Heart right ventricle (tissue), 16 donors: ENCODE measurements at regions not wholly inside any gene's neighbourhood (a gene's known extent, or its start where the extent isn't known, plus 50 kb on each side); places are given as distances from the start of the nearest gene placed in this dataset.

Source experiments
- ATAC-seq, 8 donors: fragments of 200-7000 bp; cut with Tn5 transposase; one replicate each; pipeline ENCODE4 v1.9.1; 2020; ENCODE audit warnings: mild to moderate bottlenecking in 8 of 8, moderate library complexity in 8 of 8, moderate number of reproducible peaks in 1 of 8
- DNase-seq, 2 donors: peaks; one replicate each; pipeline ENCODE4 v3.0.0-alpha.2; 2020
- H3K27ac ChIP-seq, 10 donors: fragments of 200-600 bp; sonication (generic) in 2 of 10; one replicate each; pipeline versions ENCODE4 v1.5.0 to v1.8.0; 2020 to 2022; ENCODE audit warnings: mild to moderate bottlenecking in 3 of 10
- H3K27me3 ChIP-seq, 7 donors: fragments of 200-600 bp; one replicate each; pipeline ENCODE4 v1.8.0; 2021 to 2022; ENCODE audit warnings: mild to moderate bottlenecking in 2 of 7
- H3K36me3 ChIP-seq, 9 donors: fragments of 200-600 bp; sonication (generic) in 1 of 9; one replicate each; pipeline versions ENCODE4 v1.5.0 to v1.8.0; 2020 to 2022; ENCODE audit warnings: mild to moderate bottlenecking in 2 of 9
- H3K4me1 ChIP-seq, 9 donors: fragments of 200-600 bp; sonication (generic) in 1 of 9; one replicate each; pipeline versions ENCODE4 v1.5.0 to v1.8.0; 2020 to 2022; ENCODE audit warnings: mild to moderate bottlenecking in 4 of 9
- H3K4me3 ChIP-seq, 10 donors: fragments of 200-600 bp; sonication (generic) in 2 of 10; one replicate each; pipeline versions ENCODE4 v1.5.0 to v1.8.0; 2020 to 2022; ENCODE audit warnings: mild to moderate bottlenecking in 7 of 10, moderate library complexity in 2 of 10
- H3K9me3 ChIP-seq, 11 donors: fragments of 200-600 bp in 10 of 11; sonication (generic) in 2 of 11; one replicate each; pipeline versions ENCODE4 v1.5.0 to v1.8.0; 2013 to 2022; ENCODE audit warnings: mild to moderate bottlenecking in 2 of 11, control low read depth in 1 of 11, moderate library complexity in 1 of 11
- WGBS, 2 donors: extraction: QIAGEN DNeasy Blood & Tissue Kit; methylation state at CpG; one replicate each; pipeline ENCODE4 v1.1.7; 2013; ENCODE audit warnings: inconsistent platforms in 1 of 2; 5-methylcytosine and 5-hydroxymethylcytosine counted together
- intact Hi-C, 10 donors: fragments of 100-400 bp; cut with DNase I; formaldehyde crosslinking; loops; one replicate each; pipeline versions ENCODE4 v1.11.1 to v1.14.2; 2022
- TF ChIP-seq, protein P1 (sequence below), 9 donors: fragments of 200-600 bp; sonication (generic) in 2 of 9; IDR thresholded peaks; one replicate each; pipeline versions ENCODE4 v1.5.0 to v1.8.0; 2021 to 2022; ENCODE audit warnings: antibody characterized with exemption in 9 of 9, mild to moderate bottlenecking in 5 of 9, moderate library complexity in 1 of 9
- donor health status: Arrhythmogenic right ventricular cardiomyopathy.
- donor health status: ischemic (EF 13 %, LVEDD 7.1; RV severe dilation, severe dysfunction).
- donor health status: healthy with polysubstance abuse.
- donor health status: DM: no; HTN: yes; CAD: no.
- donor health status: DM: no; HTN: no; CAD: no.
- donor health status: ischemic (EF 25% LVEDD 6.9; RV normal size, moderate dysfunction).
- donor health status: ischemic (EF 25% LVEDD 5.7; RV mildly dilated, moderate dysfunction).
- donor health status: healthy.
- donor health status: DM: yes; HTN: yes; CAD: no.
- donor health status: Ischemic cardiomyopathy.
- donor health status: ischemic (EF 35%, LVEDD 5.7; RV mildly dilated, moderate dysfunction).
- donor health status: nonischemic (EF 11% LVEDD 7.7; RV severe dilation, severe dysfunction).
- donor health status: DM: yes; HTN: yes; CAD: no.
- donor health status: PGD.
- donor health status: ischemic (EF 29% LVEDD 5.4; RV normal size, mild dysfunction).
- donor health status: nonischemic (EF 23%, LVEDD 6.1; RV moderate dilation, normal function).

DNA sequence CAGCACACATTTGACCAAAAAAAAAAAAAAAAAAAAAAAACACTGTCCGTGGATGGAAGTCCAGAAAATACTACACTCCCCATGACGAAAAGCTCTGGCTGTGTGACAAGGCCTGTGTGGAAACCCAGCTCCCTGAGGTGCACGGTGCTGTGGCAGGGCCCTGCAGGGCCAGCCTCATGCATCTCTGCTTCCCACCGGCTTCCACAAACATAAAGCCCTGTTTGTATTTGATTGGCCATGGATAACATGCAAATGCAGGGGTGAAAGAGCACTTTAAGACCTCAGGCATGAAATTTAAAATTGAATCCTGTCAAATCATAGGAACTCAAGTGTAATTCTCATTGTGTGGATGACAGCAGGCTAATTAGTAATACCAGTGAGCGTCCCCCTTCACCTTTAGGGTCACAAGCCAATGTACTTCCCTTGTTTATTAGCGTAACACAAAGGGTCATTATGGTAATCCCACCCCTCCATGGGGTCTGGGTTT, 757.2 kb downstream of the GALR1 start:
- DNase-seq (no peak), ATAC-seq (no peak)
- Histone ChIP-seq H3K4me3 (no peak overlapping the region), H3K9me3 (peaks cover 0 to 4% (median 0%) of the 10 kb centered on the region in 11 donors), H3K36me3 (no peaks in the 10 kb centered on the region), H3K27ac (no peak overlapping the region), H3K4me1 (no peaks in the 10 kb centered on the region), H3K27me3 (peaks cover 0 to 43% (median 17%) of the 10 kb centered on the region in 7 donors)
- WGBS, 2 donors, result 12 to 23% methylated on average over 6 of the region's 6 CpGs
- intact Hi-C loops, result no loop called here
- TF ChIP-seq, protein P1, sequence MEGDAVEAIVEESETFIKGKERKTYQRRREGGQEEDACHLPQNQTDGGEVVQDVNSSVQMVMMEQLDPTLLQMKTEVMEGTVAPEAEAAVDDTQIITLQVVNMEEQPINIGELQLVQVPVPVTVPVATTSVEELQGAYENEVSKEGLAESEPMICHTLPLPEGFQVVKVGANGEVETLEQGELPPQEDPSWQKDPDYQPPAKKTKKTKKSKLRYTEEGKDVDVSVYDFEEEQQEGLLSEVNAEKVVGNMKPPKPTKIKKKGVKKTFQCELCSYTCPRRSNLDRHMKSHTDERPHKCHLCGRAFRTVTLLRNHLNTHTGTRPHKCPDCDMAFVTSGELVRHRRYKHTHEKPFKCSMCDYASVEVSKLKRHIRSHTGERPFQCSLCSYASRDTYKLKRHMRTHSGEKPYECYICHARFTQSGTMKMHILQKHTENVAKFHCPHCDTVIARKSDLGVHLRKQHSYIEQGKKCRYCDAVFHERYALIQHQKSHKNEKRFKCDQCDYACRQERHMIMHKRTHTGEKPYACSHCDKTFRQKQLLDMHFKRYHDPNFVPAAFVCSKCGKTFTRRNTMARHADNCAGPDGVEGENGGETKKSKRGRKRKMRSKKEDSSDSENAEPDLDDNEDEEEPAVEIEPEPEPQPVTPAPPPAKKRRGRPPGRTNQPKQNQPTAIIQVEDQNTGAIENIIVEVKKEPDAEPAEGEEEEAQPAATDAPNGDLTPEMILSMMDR (IDR thresholded peaks at IDR 0.05), result no peak

DNA sequence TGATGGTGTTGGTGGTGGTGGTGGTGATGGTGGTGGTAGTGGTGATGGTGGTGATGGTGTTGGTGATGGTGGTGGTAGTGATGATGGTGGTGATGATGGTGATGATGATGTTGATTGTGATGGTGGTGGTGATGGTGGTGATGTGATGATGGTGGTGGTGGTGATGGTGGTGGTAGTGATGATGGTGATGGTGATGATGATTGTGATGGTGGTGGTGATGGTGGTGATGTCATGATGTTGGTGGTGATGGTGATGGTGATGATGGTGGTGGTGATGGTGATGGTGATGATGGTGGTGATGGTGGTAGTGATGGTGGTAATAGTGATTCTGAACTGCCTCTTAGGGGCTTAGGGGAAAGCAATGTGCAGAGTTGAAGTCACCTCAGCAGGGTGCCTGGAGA, 760.7 kb downstream of the GALR1 start:
- Histone ChIP-seq H3K27me3 (peaks cover 0 to 34% (median 13%) of the 10 kb centered on the region in 7 donors), H3K27ac (no peak overlapping the region), H3K4me1 (no peaks in the 10 kb centered on the region), H3K36me3 (no peaks in the 10 kb centered on the region), H3K4me3 (no peak overlapping the region), H3K9me3 (peaks cover 0 to 4% (median 0%) of the 10 kb centered on the region in 11 donors)
- TF ChIP-seq, protein P1 (IDR thresholded peaks at IDR 0.05), result no peak
- intact Hi-C loops, result no loop called here
- DNase-seq (no peak), ATAC-seq (no peak)

DNA sequence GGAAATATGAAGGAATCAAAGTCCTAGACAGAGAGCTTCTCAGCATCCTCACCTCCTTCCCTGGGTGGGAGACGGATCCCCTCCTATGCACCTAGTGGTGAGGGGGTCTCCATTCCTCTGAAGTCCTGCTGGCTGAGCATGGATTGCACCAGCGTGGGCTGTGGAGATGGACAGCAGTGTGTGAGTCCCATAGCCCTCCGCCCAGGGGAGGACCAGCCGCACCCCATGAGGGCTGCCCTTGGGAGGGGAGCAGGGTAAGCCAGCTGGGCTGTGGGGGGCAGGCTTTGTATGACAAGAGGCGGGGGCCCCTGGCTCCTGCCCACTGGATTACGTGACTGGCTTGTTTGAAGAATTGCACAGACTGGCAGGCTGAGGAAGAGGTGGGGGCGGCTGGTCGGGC, 768.2 kb downstream of the GALR1 start:
- intact Hi-C loops, result no loop called here
- Histone ChIP-seq H3K36me3 (no peaks in the 10 kb centered on the region), H3K4me3 (no peak overlapping the region), H3K4me1 (no peaks in the 10 kb centered on the region), H3K27me3 (peaks cover 0 to 19% (median 8%) of the 10 kb centered on the region in 7 donors), H3K27ac (no peak overlapping the region), H3K9me3 (no peaks in the 10 kb centered on the region)
- 78 to 81% methylated on average over 8 of the region's 8 CpGs for WGBS, 2 donors
- DNase-seq, result no peak
- ATAC-seq, result no peak
- TF ChIP-seq, protein P1 (IDR thresholded peaks at IDR 0.05), result no peak

DNA sequence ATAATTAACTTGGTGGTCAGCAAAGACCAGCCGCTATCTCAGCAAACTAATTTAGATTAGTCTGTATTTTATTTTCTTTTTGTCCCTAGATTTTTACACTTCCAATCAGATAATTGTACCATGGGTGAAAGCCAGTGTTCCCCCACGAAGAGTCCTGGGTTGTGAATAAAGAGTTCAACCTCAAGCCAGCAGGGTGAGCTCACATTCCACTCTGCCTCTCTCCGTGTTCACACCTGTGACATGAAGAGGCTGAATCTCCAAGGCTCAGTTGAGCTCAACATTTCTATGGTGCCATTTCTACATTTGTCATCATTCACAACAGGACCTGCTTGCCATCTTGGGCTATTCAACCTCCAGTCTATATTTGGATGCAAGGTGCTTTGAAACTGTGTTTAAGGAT, 771.5 kb downstream of the GALR1 start:
- H3K36me3 ChIP-seq, result no peaks in the 10 kb centered on the region
- TF ChIP-seq, protein P1 (IDR thresholded peaks at IDR 0.05), result no peak
- H3K4me3 ChIP-seq, result no peak overlapping the region
- 42 to 54% methylated on average over 3 of the region's 3 CpGs for WGBS, 2 donors
- ATAC-seq, result no peak
- no peak for DNase-seq
- peaks cover 0 to 28% (median 8%) of the 10 kb centered on the region in 7 donors for H3K27me3 ChIP-seq
- H3K9me3 ChIP-seq, result peaks cover 0 to 4% (median 0%) of the 10 kb centered on the region in 11 donors
- H3K27ac ChIP-seq, result no peak overlapping the region
- no peaks in the 10 kb centered on the region for H3K4me1 ChIP-seq
- intact Hi-C loops, result no loop called here
